Liver (tissue), 3 donors: ENCODE measurements at regions not wholly inside any gene's neighbourhood (a gene's known extent, or its start where the extent isn't known, plus 50 kb on each side); places are given as distances from the start of the nearest gene placed in this dataset.
"Not testable (repeated sequence)": the region's sequence is repeated elsewhere in the genome, so short reads cannot be mapped to it uniquely, and the experiment has no call there.

Experiments used
- HNF4G ChIP-seq: IDR thresholded peaks from 2 replicates; pipeline ENCODE4 v1.6.1; 2016; ENCODE audit warnings: antibody characterized with exemption
- MAX ChIP-seq: IDR thresholded peaks from 2 replicates; pipeline ENCODE4 v1.6.1; 2016; ENCODE audit warnings: antibody characterized with exemption
- REST ChIP-seq: IDR thresholded peaks from 2 replicates; pipeline ENCODE4 v1.6.1; 2016; ENCODE audit warnings: antibody characterized with exemption, mild to moderate bottlenecking
- RXRA ChIP-seq, 2 donors: IDR thresholded peaks; 2 replicates each; pipeline ENCODE4 v1.6.1; 2017 to 2018; ENCODE audit warnings: antibody characterized with exemption in 2 of 2, mild to moderate bottlenecking in 1 of 2
- TAF1 ChIP-seq: conservative IDR thresholded peaks from 2 replicates; pipeline ENCODE4 v1.6.1; 2016; ENCODE audit warnings: antibody characterized with exemption, mild to moderate bottlenecking
- TF ChIP-seq, protein P1 (sequence below): fragments of 150-350 bp; IDR thresholded peaks from 2 replicates; pipeline ENCODE4 v1.5.1; 2017; ENCODE audit warnings: improper control_type of control experiment, low read depth, low read length; ENCODE audit not compliant: missing input control
- TF ChIP-seq, protein P2 (sequence below): IDR thresholded peaks from 2 replicates; pipeline ENCODE4 v1.6.1; 2016; ENCODE audit warnings: antibody characterized with exemption
- donor health status: healthy.
- donor health status: healthy.

- TF ChIP-seq, protein P1, sequence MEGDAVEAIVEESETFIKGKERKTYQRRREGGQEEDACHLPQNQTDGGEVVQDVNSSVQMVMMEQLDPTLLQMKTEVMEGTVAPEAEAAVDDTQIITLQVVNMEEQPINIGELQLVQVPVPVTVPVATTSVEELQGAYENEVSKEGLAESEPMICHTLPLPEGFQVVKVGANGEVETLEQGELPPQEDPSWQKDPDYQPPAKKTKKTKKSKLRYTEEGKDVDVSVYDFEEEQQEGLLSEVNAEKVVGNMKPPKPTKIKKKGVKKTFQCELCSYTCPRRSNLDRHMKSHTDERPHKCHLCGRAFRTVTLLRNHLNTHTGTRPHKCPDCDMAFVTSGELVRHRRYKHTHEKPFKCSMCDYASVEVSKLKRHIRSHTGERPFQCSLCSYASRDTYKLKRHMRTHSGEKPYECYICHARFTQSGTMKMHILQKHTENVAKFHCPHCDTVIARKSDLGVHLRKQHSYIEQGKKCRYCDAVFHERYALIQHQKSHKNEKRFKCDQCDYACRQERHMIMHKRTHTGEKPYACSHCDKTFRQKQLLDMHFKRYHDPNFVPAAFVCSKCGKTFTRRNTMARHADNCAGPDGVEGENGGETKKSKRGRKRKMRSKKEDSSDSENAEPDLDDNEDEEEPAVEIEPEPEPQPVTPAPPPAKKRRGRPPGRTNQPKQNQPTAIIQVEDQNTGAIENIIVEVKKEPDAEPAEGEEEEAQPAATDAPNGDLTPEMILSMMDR, result not testable (repeated sequence)
- not testable (repeated sequence) for TF ChIP-seq TAF1; REST; MAX; RXRA (IDR thresholded peaks at IDR 0.05); HNF4G
- TF ChIP-seq, protein P2, sequence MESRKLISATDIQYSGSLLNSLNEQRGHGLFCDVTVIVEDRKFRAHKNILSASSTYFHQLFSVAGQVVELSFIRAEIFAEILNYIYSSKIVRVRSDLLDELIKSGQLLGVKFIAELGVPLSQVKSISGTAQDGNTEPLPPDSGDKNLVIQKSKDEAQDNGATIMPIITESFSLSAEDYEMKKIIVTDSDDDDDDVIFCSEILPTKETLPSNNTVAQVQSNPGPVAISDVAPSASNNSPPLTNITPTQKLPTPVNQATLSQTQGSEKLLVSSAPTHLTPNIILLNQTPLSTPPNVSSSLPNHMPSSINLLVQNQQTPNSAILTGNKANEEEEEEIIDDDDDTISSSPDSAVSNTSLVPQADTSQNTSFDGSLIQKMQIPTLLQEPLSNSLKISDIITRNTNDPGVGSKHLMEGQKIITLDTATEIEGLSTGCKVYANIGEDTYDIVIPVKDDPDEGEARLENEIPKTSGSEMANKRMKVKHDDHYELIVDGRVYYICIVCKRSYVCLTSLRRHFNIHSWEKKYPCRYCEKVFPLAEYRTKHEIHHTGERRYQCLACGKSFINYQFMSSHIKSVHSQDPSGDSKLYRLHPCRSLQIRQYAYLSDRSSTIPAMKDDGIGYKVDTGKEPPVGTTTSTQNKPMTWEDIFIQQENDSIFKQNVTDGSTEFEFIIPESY, result not testable (repeated sequence)
These were observed 229.7 kb downstream of the STK31 start for GRCh38 chr7:23939747-23940146.
